ENCODE measurements at regions not wholly inside any gene's neighbourhood (a gene's known extent, or its start where the extent isn't known, plus 50 kb on each side); places are given as distances from the start of the nearest gene placed in this dataset.

- H3K4me1 ChIP-seq (ENCODE audit: control insufficient read depth, insufficient read depth, low read length) = no peaks in the 10 kb centered on the region
- peaks cover 17% of the 10 kb centered on the region for H3K9me3 ChIP-seq (ENCODE audit: control insufficient read depth, insufficient read depth, low read depth, low read length)
- H3K9ac ChIP-seq (ENCODE audit: low read length) = no peak overlapping the region
- H3K27me3 ChIP-seq (ENCODE audit: control insufficient read depth, insufficient read depth, low read length) = no peaks in the 10 kb centered on the region
- H3K4me3 ChIP-seq (ENCODE audit: low read depth, low read length) = no peak overlapping the region
- no peaks in the 10 kb centered on the region for H3K36me3 ChIP-seq (ENCODE audit: control insufficient read depth, insufficient read depth, low read length)
- no peak overlapping the region for H3K27ac ChIP-seq (ENCODE audit: low read depth, low read length)
Measured at GRCh38 chr6:169994739-169995138, 243.3 kb downstream of the ERMARD start.

- H3K9me3 ChIP-seq (ENCODE audit: control insufficient read depth, insufficient read depth, low read depth, low read length) = peaks cover 17% of the 10 kb centered on the region
- H3K36me3 ChIP-seq (ENCODE audit: control insufficient read depth, insufficient read depth, low read length) = no peaks in the 10 kb centered on the region
- no peak overlapping the region for H3K4me3 ChIP-seq (ENCODE audit: low read depth, low read length)
- H3K9ac ChIP-seq (ENCODE audit: low read length) = no peak overlapping the region
- H3K27ac ChIP-seq (ENCODE audit: low read depth, low read length) = no peak overlapping the region
- no peaks in the 10 kb centered on the region for H3K27me3 ChIP-seq (ENCODE audit: control insufficient read depth, insufficient read depth, low read length)
- no peaks in the 10 kb centered on the region for H3K4me1 ChIP-seq (ENCODE audit: control insufficient read depth, insufficient read depth, low read length)
Measured at GRCh38 chr6:169993861-169994481, 242.5 kb downstream of the ERMARD start.

- no peaks in the 10 kb centered on the region for H3K4me1 ChIP-seq (ENCODE audit: control insufficient read depth, insufficient read depth, low read length)
- no peak overlapping the region for H3K4me3 ChIP-seq (ENCODE audit: low read depth, low read length)
- H3K9me3 ChIP-seq (ENCODE audit: control insufficient read depth, insufficient read depth, low read depth, low read length) = peaks cover 5% of the 10 kb centered on the region
- H3K9ac ChIP-seq (ENCODE audit: low read length) = no peak overlapping the region
- no peaks in the 10 kb centered on the region for H3K27me3 ChIP-seq (ENCODE audit: control insufficient read depth, insufficient read depth, low read length)
- no peaks in the 10 kb centered on the region for H3K36me3 ChIP-seq (ENCODE audit: control insufficient read depth, insufficient read depth, low read length)
- H3K27ac ChIP-seq (ENCODE audit: low read depth, low read length) = no peak overlapping the region
Measured at GRCh38 chr6:169991913-169992312, 240.5 kb downstream of the ERMARD start.

- H3K4me1 ChIP-seq (ENCODE audit: control insufficient read depth, insufficient read depth, low read length) = no peaks in the 10 kb centered on the region
- H3K27me3 ChIP-seq (ENCODE audit: control insufficient read depth, insufficient read depth, low read length) = no peaks in the 10 kb centered on the region
- no peak overlapping the region for H3K4me3 ChIP-seq (ENCODE audit: low read depth, low read length)
- H3K9ac ChIP-seq (ENCODE audit: low read length) = no peak overlapping the region
- H3K27ac ChIP-seq (ENCODE audit: low read depth, low read length) = no peak overlapping the region
- no peaks in the 10 kb centered on the region for H3K9me3 ChIP-seq (ENCODE audit: control insufficient read depth, insufficient read depth, low read depth, low read length)
- no peaks in the 10 kb centered on the region for H3K36me3 ChIP-seq (ENCODE audit: control insufficient read depth, insufficient read depth, low read length)
Measured at GRCh38 chr6:169991031-169991390, 239.6 kb downstream of the ERMARD start.

GRCh38 chr6:169990095-169991030, 238.9 kb downstream of the ERMARD start:
- H3K4me1 ChIP-seq (ENCODE audit: control insufficient read depth, insufficient read depth, low read length) = no peaks in the 10 kb centered on the region
- H3K27ac ChIP-seq (ENCODE audit: low read depth, low read length) = no peak overlapping the region
- H3K27me3 ChIP-seq (ENCODE audit: control insufficient read depth, insufficient read depth, low read length) = no peaks in the 10 kb centered on the region
- no peak overlapping the region for H3K9ac ChIP-seq (ENCODE audit: low read length)
- H3K36me3 ChIP-seq (ENCODE audit: control insufficient read depth, insufficient read depth, low read length) = no peaks in the 10 kb centered on the region
- no peak overlapping the region for H3K4me3 ChIP-seq (ENCODE audit: low read depth, low read length)
- H3K9me3 ChIP-seq (ENCODE audit: control insufficient read depth, insufficient read depth, low read depth, low read length) = no peaks in the 10 kb centered on the region

- Histone ChIP-seq H3K9me3 (ENCODE audit: control insufficient read depth, insufficient read depth, low read depth, low read length) (no peaks in the 10 kb centered on the region), H3K36me3 (ENCODE audit: control insufficient read depth, insufficient read depth, low read length) (no peaks in the 10 kb centered on the region), H3K9ac (ENCODE audit: low read length) (no peak overlapping the region), H3K4me1 (ENCODE audit: control insufficient read depth, insufficient read depth, low read length) (no peaks in the 10 kb centered on the region), H3K27ac (ENCODE audit: low read depth, low read length) (no peak overlapping the region), H3K4me3 (ENCODE audit: low read depth, low read length) (no peak overlapping the region), H3K27me3 (ENCODE audit: control insufficient read depth, insufficient read depth, low read length) (no peaks in the 10 kb centered on the region)
Measured at GRCh38 chr6:169989594-169989993, 238.2 kb downstream of the ERMARD start.

- Histone ChIP-seq H3K4me3 (ENCODE audit: low read depth, low read length) (no peak overlapping the region), H3K9me3 (ENCODE audit: control insufficient read depth, insufficient read depth, low read depth, low read length) (no peaks in the 10 kb centered on the region), H3K27me3 (ENCODE audit: control insufficient read depth, insufficient read depth, low read length) (no peaks in the 10 kb centered on the region), H3K36me3 (ENCODE audit: control insufficient read depth, insufficient read depth, low read length) (no peaks in the 10 kb centered on the region), H3K9ac (ENCODE audit: low read length) (no peak overlapping the region), H3K4me1 (ENCODE audit: control insufficient read depth, insufficient read depth, low read length) (no peaks in the 10 kb centered on the region), H3K27ac (ENCODE audit: low read depth, low read length) (no peak overlapping the region)
Measured at GRCh38 chr6:169988769-169989550, 237.5 kb downstream of the ERMARD start.

- H3K4me3 ChIP-seq (ENCODE audit: low read depth, low read length) = no peak overlapping the region
- H3K27ac ChIP-seq (ENCODE audit: low read depth, low read length) = no peak overlapping the region
- H3K27me3 ChIP-seq (ENCODE audit: control insufficient read depth, insufficient read depth, low read length) = no peaks in the 10 kb centered on the region
- H3K9ac ChIP-seq (ENCODE audit: low read length) = no peak overlapping the region
- no peaks in the 10 kb centered on the region for H3K4me1 ChIP-seq (ENCODE audit: control insufficient read depth, insufficient read depth, low read length)
- no peaks in the 10 kb centered on the region for H3K36me3 ChIP-seq (ENCODE audit: control insufficient read depth, insufficient read depth, low read length)
- H3K9me3 ChIP-seq (ENCODE audit: control insufficient read depth, insufficient read depth, low read depth, low read length) = no peaks in the 10 kb centered on the region
Measured at GRCh38 chr6:169986848-169987498, 235.6 kb downstream of the ERMARD start.

- H3K27ac ChIP-seq (ENCODE audit: low read depth, low read length) = no peak overlapping the region
- no peaks in the 10 kb centered on the region for H3K27me3 ChIP-seq (ENCODE audit: control insufficient read depth, insufficient read depth, low read length)
- H3K4me3 ChIP-seq (ENCODE audit: low read depth, low read length) = no peak overlapping the region
- H3K9me3 ChIP-seq (ENCODE audit: control insufficient read depth, insufficient read depth, low read depth, low read length) = no peaks in the 10 kb centered on the region
- H3K36me3 ChIP-seq (ENCODE audit: control insufficient read depth, insufficient read depth, low read length) = no peaks in the 10 kb centered on the region
- no peaks in the 10 kb centered on the region for H3K4me1 ChIP-seq (ENCODE audit: control insufficient read depth, insufficient read depth, low read length)
- no peak overlapping the region for H3K9ac ChIP-seq (ENCODE audit: low read length)
Measured at GRCh38 chr6:169986171-169986847, 234.9 kb downstream of the ERMARD start.
